HG03135 (cell line): ENCODE measurements at regions not wholly inside any gene's neighbourhood (a gene's known extent, or its start where the extent isn't known, plus 50 kb on each side); places are given as distances from the start of the nearest gene placed in this dataset.

ENCODE experiments used
- ATAC-seq: cut with Tn5 transposase; IDR thresholded peaks from one replicate; pipeline ENCODE4 v1.9.1; 2021; ENCODE audit warnings: mild to moderate bottlenecking, moderate library complexity; ENCODE audit not compliant: unreplicated experiment

DNA sequence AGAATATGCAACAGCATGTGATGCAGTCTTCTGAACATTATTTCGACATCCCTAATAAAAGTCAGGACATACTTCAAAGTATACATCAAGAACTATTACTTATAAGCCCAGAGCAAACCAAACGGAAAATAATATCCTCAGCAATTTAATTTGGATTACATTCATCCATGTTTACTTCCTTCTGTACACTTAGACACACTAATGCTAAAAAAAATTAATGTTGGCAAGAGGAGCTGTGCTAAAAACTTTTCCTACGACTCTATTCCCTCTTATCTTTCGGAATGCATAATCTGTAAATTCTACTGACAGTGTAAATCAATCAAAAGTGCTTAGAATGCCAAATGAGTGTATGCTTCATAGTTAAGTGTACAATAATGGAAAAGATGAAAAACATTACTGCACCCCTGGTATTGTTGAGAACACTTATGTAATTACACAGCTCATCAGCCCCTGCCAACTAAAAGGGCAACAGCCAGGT, 301.2 kb upstream of the HSF2 start:
- ATAC-seq: no peak

DNA sequence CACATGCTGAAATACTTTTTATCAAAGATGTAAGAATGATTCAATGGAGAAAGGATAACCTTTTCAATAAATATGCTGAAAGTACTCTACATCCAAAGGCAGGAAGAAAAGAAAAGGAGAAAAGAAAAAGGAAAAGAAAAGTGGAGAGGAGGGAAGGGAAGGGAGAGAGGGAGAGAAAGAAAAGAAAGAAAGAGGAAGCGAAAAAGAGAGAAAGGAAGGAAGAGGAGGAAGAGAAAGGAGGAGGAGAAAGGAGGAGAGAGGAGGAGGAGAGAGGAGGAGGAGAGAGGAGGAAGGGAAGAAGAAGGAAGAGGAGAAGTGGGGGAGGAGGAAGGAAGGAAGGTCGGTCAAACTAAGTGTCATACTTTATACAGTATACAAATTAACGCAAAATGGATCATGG, 297.4 kb upstream of the HSF2 start:
- ATAC-seq: no peak

DNA sequence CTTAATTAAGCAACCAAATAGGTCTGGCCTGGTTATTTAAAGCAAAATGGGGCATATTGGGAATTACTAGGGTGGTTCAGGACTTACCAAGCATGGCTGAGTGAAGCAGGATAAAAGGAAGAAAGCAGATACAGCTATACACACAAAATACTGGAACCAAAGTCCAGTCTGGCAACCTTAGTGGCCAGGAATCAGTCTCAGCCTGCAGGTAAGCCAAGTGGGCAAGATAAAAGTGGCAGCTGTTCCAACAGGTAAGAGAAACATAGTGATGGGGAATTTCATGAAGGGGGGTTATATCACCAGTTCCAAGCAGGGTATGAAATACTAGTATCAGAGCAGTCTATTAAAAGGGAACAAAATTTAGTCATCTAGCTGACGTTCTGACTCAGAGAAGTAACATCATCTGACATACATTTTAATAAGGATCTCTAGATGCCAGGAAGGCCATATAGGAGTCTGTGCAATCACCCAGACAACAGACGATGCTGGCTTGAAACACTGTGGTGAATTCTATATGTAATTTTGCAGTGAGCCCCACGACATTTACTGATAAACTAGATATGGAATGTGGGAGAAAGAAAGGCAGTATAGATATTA, 292.1 kb upstream of the HSF2 start:
- no peak for ATAC-seq

DNA sequence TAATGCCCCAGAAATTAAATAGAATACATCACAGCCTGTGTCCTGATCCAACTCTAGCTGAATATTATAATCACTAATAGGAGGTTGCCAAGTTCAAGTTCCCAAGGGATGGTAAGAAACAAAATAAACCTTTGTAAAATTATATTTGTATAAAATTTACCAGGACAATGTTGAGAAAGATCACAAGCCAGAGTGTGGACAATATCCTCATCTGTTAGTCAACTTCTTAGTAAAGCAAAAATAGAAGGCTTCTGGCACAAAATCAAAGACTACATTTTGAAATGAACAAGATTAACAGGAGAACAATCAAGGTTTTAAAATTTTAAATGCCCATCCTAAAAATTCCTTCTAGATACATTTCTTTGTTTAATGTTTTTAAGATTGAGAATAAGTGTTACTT, 290.4 kb upstream of the HSF2 start:
- no peak for ATAC-seq

DNA sequence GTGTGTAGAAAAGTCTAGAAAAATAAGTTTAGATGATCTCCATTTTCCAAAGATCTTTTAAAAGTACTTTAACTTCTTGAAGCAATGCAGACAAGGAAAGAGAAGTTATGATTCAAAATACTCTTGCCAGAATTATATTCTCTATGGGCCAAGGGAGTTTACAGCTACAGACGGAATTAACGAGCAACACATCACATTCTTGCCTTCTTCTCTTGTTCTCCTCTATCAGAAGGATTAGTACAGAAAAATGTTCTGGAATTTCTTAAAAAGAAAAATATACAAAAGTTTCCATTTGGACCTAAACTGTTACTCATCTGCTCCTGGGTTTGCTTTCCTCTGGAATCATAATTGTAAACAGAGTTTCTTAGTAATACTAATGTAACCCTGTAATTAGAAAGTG, 284.7 kb upstream of the HSF2 start:
- ATAC-seq: no peak

DNA sequence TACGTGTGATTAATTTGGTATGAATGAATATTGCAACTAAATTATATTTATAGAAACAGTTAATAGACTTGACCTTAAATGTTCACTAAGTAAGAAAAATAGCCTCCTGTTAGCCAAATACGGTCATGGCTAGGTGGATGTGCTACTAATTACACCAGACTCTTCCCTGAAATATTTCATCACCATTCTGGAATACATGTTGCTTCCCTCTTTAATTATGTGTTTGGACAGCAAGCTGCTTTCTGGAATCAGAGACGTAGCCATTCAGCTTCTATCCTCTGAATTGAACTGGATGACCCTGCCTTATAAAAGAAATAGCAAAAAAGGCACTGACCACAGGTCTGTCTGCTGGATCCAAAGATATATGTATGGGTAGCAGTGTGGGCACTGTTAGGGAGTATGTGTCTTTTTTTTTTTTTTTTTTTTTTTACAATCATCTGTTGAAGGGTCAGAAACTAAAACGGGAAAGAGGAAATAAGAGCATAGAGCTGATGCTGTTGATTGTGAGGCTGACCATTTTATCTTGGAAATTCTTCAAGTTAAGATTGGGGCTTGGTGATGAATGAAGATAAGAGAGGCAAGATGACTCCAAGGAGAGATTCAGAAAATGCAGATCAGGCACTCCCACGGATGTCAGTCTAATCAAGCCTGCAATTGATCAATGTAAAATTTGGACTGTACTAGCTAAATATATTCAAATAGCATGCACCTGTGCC, 283.2 kb upstream of the HSF2 start:
- no peak for ATAC-seq

DNA sequence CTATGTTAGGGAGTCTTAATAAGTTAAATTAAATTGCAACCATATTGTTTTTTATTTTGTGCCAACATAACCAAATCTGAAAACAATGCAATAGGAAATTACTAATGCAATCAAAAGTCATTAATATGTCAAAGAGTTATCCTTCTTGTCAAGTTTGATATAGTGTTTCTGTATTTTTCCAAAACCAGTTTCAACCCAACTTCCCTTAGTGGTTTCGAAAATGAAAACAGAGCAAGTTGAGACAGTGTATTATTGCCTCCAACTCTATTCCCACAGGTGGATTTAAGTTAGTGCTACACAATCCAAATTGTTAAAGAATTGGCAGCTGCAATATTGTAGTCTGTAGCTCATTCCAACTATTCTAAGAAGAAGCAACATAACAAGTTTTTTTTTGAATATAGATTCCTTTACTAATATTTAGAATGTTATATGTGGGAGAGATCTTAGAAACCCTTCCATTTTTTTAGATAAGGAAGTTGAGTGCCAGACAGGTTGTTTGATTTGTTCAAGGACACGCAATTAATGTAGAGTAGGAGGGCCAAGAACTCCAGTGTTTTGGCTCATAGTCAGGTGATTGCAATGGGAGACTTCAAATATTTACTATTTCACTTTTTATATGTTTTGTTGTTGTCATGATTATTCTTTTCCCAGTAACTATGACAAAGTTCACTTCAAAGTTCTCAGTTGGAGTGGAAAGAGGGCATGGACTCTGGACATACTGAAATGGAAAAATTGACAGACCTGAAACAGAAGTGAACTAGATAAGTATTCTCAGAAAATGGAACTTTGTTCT, 282.4 kb upstream of the HSF2 start:
- no peak for ATAC-seq

DNA sequence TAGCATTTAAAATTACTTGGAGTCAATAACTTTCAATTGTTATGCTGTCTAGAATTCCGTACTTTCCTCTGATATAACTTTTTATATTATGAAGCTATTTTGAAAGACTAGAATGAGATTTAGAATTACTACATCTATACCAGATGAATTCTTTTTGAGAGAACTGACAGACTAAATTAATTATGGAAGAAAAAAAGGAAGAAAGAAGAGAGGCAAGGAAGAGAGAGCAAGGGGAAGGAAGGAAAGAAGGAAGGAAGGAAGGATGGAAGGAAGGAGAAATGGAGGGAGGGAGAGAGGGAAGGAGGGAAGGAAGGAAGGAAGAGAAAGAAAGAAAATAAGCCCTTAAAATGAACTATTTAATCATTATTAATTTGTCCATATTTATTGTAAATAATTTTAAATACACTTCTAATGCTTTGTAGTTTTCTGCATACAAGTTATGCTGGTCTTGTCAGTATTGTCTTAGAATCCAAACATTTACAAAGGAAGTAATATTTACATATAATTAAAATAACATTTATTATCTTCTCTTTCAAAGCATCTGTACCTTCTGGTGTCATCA, 280.4 kb upstream of the HSF2 start:
- no peak for ATAC-seq

DNA sequence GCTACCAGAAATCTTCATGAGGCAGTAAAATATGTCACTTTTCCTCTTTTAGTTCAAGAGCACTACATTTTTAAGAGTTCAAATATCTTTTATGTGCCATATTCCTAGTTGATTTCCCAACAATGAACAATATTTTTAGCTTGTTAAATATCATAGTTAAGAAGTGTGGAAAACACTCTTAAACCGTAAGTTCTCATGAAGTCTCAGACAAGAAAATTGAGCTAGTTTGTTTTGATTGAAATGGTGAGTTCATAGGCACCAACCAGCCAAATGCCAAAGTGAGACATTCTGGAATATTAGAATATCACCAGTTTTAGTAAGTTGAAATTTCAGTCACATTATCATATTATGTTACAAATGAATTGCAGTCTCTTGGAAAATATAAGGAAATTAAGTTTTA, 277.2 kb upstream of the HSF2 start:
- no peak for ATAC-seq

DNA sequence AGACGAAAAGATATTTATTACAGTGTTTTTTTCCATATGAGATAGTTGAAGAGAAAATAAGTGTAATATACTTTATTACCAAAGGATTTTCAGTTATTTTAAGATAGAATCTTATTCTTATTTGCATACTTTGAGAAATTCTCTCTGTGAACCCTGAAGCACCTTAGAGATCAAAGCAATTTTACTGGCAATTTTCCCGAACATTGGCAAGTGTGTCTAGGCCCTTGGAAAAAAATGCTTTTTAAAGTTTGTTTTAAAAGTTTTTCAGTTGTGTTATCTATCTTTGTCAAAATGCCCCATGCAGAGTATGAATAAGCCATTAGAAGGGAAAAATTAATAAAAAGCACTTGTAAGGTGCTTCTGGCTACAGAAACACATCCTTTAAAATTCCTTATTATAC, 276.8 kb upstream of the HSF2 start:
- ATAC-seq: no peak

DNA sequence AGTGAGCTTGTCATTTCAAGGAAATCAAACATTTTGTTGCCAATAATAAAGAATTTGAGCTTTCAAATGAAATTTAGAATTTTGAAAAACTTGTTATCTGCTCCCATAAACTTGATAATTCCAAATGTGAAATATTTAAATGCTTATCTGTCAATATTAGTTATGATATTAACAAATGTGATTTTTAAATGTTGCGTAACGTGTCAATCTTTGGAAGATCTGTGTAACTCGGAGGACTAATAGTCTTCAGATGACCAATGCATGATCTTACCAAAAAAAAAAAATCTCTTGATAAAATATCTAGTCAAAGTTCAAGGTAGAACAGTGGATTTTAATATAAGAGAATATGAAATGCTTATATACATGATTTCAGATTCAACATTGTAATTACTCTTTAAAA, 274.5 kb upstream of the HSF2 start:
- ATAC-seq: no peak

DNA sequence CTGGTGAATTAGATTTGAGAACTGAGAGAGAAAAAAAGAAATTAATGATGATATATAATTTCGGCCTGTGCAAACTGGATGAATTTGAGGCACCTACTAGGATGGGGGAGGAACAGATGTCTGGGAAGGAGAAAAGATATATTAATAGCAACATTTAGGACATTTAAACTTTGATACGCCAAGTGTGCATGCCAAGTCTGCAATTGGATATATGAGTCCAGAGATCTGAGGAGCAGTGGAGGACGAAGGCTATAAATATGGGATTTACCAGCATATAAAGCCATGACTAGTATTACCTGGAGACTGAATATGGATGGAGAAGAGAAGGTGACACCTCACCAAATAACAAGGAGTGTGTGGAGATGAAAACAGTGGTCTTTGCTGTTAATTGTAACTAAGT, 272.6 kb upstream of the HSF2 start:
- ATAC-seq: no peak

DNA sequence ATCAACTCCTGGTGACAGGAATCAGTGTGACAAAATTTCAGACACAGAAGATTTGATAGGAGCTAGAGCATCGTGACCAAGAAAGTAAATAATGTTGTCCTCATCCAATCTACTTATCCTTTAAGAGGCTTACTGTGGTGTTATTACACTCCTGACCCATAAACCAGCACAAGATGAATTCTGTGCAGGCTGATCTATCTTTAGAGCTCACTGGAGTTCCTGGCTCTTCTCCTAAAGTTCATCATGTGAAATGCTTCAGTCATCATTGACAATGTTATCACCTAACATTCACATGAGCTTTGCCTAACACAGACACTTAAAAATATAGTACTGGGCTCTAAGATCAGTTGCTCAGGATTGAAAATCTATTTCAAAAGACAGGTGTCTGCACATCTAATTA, 271.0 kb upstream of the HSF2 start:
- ATAC-seq: no peak

DNA sequence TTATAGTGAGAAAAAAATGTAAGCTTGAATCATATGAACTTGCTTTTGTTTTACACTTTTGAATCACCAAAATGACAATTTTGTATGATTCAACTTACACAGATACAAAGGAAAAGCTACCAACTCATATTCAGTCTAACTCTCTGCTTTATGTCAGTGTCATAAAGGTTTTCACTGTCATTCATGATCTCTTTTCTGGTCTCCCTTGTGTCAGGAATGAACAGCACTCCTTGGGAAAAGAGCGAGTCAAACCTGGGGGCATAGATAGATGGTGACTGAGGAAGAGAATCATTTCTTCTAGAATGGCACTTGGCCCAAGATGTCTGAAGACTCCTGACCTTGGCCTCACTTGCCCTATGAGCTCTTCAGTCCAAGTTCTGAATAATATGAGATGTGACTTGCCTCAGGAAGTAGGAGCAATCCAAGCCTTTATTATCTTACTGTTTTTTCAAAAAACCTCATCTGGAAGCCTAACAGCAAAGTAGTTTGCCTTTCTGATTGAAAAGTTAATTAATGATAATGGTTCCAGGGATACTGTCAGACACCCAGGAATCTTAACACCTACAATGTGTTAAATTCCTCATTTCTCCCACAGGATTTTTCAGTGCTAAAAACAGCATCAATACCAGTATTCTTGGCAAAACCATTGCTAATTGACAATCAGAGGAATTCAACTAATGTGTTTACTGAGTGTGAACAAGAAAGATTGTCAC, 270.0 kb upstream of the HSF2 start:
- ATAC-seq: no peak

DNA sequence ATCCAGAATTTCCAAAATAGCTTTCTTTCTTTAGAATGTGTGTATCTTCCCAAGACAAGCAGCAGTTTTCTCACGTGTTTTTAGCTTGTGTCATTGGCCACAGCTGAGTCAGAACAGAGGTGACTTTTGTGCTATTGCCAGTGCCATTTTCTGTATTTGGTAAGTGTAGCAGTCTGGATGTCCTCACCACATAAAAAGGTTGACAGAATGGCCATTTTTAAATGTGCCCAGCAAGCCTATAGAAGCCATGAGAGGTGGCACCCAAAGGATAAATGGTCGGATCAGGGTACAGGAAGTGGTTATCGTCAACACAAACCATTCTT, 269.5 kb upstream of the HSF2 start:
- no peak for ATAC-seq

DNA sequence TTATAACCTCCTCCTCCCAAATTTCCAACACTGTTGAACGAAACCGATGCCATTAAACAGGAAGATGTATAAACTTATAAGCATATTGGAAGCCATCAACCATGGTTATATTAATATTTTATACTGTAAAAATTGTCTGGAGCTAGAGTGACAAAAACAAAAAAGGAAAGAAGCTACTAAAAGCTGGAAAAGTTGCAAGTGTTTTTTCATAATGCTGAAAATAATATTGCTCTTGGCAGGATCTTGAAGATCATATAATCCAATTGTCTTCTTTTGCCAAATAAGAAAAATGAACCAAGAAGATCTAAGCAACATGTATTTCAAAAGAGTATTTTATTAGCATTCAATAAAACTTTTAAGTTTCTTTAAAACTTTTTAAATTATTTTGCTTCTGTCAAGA, 268.9 kb upstream of the HSF2 start:
- no peak for ATAC-seq

DNA sequence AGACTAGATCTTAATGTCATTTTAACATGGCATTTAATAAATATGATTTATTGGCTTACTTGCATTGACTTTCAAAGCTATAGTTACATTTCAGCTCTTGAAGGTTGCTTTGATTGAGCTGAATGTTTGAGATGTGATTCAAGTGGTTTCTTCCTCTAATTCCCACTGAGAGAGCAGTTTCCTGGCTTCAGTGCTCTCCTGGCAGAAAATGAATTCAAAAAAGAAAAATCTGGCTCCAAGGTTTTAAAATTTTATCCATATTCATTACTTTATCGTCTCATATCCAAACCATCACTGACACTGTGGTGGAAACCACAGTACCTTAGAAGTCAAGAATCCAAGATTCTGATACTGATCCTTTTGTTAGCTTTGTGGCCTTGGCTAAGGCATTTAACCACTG, 263.1 kb upstream of the HSF2 start:
- no peak for ATAC-seq

DNA sequence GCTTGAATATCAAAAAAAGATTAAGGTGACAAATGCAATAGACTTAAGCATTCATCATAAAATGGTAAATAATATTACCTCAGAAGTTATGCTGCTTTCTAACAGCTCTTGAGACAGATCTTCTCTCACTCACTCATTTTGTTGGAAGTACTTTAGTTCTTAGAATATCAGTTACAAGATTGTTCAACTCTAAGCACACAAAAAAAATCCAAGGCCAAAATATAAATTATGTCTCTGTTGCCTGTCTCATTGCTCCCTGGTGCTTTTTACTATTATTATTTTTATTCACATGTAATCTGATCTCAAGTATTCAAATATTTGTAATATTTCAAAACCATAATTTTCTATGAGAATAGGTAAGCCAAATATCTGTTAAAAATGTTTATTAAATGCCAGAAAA, 259.4 kb upstream of the HSF2 start:
- no peak for ATAC-seq

DNA sequence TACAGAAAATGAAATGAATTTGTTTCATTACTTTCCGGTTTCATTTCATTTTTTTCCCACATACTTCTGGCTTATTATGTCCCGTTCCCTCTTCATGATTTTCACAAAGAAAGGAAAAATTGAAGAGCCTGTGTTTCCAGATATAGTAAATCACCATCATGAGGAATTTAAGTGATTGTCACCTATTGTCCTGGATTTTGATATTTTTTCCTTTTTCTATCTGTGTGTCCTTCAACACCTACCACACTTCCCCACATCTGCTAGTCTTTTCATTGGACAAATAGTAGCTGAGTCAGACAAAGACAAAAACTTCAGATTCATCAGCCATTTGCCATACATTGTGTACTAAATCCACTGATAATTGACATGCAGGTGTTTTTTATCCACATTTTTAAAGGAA, 258.2 kb upstream of the HSF2 start:
- ATAC-seq: no peak

DNA sequence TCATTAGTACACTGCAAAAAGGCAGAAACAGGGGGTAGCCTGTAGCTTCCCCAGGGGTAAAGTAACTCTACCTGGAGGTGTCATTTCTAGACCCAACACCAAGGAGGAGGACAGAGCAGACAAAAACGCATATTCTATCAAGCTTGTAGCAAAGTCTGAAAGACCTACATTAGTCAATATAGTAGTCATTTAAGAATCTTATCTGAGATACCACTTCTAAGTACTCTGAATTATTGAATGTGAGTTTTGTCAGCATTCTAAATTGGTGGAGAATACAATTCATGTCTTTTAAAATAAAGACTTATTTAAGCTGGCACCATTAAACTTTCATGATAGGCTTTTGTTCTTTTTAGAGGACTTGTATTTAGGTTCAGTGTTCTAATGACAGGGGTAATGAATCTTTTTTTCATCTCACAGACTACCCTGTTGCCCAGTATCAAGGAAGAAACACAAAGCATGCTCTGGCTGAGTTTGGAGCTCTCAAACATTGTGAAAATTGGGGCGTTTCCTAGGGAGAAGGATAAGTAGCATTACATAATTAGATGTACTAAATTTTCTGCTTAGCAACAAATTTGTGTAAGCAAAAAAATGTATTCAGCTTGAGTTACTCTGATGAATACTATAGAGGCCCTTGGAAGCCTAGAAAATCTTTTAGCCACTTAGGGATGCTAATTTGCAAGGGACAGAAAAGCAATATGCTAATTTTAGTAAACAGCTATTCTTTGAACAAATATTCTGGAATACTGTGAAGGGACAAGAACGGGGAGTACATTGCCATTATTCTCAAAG, 255.4 kb upstream of the HSF2 start:
- ATAC-seq: no peak

DNA sequence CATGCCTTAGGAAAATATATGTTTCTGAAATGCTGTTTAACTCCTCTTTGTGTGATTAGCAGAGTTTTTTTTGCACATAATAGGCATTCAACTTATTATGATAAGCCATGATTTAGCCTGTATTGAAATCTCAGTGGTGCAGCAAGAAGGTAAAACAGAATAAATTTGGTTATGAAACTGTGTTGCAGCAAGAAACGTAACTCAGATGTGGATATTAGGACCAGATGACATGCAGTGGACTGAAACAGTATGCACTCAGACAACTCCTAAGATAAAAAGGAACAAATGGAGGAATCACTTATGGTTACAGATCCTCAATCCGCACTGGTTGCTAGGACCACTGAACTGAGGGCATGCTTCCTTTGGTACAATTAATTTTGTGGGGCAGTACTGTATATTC, 254.2 kb upstream of the HSF2 start:
- no peak for ATAC-seq
